Hypothalamus (tissue), 51 donors: ENCODE measurements at regions not wholly inside any gene's neighbourhood (a gene's known extent, or its start where the extent isn't known, plus 50 kb on each side); places are given as distances from the start of the nearest gene placed in this dataset.

ENCODE experiments used
- DNase-seq, 51 donors: peaks; one replicate each; lab custom pipeline; 2025; lab: John Stamatoyannopoulos, UW

DNA sequence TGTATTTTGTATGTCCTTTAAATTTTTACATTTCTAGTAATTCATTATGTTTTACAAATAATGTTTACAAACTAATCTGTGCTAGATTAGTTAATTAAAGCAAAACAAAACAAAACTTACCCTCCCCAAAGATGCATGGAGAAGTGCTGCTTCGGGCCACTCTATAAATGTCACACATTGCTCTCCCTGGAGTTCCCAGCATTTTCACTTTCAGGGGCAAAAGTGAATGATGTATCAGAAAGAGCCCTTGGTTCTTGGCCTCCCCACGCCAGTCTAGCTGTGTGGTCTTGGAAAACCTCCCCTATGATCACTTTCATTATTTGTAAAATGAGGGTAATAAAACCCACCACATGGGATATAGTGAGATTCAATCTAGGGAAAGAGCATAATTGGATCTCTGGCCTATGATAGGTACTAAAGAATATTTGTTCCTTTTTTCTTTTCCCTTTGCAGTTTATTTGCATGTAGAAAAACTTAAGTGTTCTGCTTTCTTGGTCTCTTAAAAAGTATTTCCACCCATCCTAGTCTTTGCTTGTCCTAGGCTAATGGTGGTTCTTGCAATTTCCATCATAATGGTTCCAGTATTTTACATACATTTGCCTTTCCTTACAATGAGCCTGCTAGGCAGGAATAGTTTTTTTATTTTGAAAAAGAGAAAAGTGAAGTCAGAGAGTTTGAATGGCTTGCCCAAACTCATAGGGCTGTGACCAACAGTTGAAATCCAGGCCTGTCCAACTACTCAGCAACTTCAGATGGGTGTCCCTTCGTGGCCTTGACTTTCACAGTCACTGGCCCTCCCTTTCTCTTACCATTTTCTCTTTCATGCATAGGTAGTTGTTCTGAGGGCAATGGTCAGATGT is 184.5 kb upstream of the KLF4 start:
- DNase-seq: no peak

GRCh38 chr9:107671588-107671987 is 182.0 kb upstream of the KLF4 start:
- no peak for DNase-seq

GRCh38 chr9:107669422-107669821 is 179.9 kb upstream of the KLF4 start:
- no peak for DNase-seq

- peak in 2 of 51 donors; percentile 2 to 3 for DNase-seq
Measured at GRCh38 chr9:107667231-107668070, 177.9 kb upstream of the KLF4 start.

DNA sequence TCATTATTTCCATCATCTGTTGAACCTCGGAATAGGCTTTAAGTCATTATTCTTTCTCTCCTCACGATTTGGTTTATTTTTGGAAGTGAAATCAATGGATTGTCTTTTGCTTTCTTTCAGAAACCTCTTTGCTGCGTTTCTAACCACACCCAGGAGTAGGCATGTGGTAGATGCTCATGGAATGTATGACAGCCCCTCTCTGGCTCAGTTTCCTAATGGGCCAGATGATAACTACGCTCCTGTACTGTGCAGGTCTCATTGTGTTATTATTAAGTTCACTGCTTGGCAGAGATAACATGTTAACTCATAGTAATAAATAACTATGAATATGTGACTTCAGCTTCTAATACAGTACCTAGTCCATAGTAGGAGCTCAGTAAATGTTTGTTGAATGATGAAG is 175.5 kb upstream of the KLF4 start:
- no peak for DNase-seq

- no peak for DNase-seq
Measured at GRCh38 chr9:107660976-107661375, 171.4 kb upstream of the KLF4 start.

DNA sequence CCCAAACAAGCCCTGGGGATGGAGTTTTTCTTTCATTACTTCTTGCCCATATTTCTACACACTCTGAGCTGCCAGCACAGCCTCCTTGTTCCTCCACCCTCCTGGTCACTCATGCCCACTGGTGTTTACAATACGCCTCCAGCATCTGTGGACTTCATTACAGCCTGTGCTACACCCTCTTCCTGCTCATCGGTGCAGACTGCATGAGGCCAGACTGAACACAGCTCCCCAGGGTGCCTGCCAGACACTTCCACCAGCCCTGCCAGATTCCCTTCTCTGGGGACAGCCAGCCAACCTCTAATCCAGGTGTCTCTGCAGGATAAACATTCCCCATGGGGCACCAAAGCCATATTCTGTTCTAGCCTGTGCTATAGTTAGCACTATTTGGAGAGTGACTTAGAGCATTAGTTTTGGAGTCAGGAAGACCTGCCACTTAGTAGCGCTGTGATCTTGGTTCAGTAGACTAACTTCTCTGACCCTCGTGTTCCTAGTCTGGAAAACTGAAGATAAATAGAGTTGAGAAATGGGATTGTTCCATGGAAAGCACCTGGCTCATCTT is 163.8 kb upstream of the KLF4 start:
- DNase-seq: no peak

GRCh38 chr9:107650995-107651394 is 161.4 kb upstream of the KLF4 start:
- DNase-seq: no peak

GRCh38 chr9:107650321-107650720 is 160.8 kb upstream of the KLF4 start:
- no peak for DNase-seq

- DNase-seq: no peak
Measured at GRCh38 chr9:107648153-107648715, 158.7 kb upstream of the KLF4 start.

- no peak for DNase-seq
Measured at GRCh38 chr9:107647611-107648010, 158.0 kb upstream of the KLF4 start.

DNA sequence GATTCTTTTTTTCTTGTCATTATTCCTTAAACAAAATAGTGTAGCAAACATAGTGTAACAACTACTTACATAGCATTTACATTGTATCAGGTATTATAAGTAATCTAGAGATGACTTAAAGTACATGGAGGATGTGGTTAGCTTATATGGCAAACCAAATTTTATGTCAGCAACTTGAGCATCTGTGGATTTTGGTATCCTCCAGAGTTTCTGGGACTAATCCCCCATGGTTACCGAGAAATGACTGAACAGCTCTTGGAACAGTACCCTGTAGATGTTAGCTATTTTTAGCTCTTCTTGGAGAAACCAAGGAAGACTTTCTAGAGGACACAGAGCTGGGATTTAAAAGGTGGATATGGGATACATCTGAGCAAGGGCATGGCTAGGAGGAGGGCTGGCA is 157.6 kb upstream of the KLF4 start:
- DNase-seq: no peak

DNA sequence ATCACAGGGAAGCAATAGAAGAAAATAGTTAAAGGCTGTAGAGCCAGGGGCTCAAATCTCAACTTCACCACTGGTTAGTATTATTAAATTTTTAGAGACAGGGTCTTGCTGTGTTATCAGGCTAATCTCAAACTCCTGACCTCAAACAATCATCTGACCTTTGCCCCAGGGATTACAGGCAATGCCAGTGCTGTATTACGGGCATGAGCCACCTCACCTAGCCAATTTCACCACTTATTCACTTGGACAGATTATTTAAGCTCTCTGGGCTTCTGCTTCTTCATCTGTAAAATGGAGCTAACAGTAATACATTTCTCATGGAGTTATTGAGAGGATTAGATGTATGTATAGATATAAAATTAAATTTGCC is 155.9 kb upstream of the KLF4 start:
- no peak for DNase-seq

- DNase-seq: peak in 14 of 51 donors; percentile 4 to 54 (median 20)
Measured at GRCh38 chr9:107644733-107645463, 155.3 kb upstream of the KLF4 start.

GRCh38 chr9:107639426-107639825 is 149.9 kb upstream of the KLF4 start:
- DNase-seq: no peak

DNA sequence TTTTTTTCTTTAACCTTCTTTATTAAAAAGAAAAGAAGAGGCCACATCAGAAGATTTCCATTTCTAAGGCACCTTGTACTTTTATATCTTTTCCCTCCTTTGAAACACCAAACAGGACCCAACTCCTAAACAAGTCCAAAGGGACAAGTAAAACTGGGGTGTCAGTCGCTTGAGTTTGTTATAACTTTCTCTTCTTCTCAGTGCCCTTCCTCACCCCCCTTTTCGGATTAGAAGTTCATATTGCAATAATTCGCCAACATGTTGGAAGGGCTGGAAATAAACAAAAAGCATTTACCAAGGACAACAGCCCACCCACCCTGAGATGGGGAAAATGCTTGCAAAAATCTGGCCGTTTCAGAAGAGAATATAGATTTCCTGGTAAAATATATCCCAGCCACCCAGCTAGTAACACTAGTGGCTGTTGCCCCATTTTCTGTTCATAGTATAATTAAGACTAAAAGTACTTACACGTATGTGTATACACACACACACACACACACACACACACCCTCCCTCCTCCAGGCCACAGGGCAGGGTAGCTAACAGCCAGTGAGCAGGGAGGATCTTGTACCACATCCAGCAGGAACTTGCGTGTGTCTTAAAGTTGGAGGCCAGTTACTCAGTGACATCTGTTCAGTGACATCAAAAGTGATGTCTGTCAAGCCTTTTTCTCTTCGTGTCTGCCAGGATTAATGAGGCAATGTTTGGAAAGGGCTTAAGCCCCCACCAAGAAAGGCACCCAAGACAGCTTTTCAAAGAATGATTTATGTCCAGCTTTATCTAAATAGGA is 149.1 kb upstream of the KLF4 start:
- DNase-seq: peak in 6 of 51 donors; percentile 4 to 36 (median 17)

GRCh38 chr9:107637421-107638420 is 148.2 kb upstream of the KLF4 start:
- peak in 50 of 51 donors; percentile 36 to 89 (median 78) for DNase-seq
